HG03159 (cell line): ENCODE measurements at regions not wholly inside any gene's neighbourhood (a gene's known extent, or its start where the extent isn't known, plus 50 kb on each side); places are given as distances from the start of the nearest gene placed in this dataset.
"Not testable (repeated sequence)": the region's sequence is repeated elsewhere in the genome, so short reads cannot be mapped to it uniquely, and the experiment has no call there.

Source experiments
- ATAC-seq: cut with Tn5 transposase; IDR thresholded peaks from one replicate; pipeline ENCODE4 v1.9.1; 2021; ENCODE audit warnings: mild to moderate bottlenecking, moderate library complexity; ENCODE audit not compliant: unreplicated experiment

DNA sequence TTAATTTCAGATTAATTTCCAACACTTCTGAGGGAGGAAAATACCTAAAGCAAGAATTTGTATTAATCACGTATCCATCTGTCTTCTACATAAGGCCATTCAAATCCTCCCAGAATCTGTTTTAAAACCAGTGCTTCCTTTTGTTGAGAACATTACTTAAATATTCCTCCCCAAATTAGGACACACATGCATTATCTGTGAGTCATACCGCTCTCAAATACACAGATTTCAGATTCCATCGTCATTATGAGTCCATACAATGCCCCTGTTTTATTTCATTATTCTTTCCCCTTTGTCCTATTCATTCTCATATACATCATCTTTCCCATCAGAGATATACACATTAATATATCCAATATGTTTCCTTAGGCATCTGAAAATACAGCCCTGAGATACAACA lies 57.3 kb upstream of the PRSS12 start:
- no peak for ATAC-seq

DNA sequence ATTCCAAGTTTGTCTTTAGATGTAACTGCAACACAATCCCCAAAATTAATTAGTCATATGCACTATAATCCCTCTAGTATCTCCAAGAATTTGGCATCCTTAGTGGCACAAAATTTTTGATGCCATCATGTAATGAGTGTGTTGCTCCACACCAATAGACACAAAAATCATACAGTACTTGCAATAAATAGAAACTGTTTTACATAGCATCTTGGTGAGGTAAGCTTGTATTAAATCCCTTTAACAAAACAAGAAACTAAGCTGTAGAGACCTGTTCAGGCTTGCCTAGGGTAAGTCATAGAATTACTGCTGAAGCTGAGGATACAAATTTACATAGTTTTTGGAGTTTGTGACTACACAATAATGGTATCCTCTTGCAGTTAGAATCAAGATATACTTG lies 64.5 kb upstream of the PRSS12 start:
- no peak for ATAC-seq

DNA sequence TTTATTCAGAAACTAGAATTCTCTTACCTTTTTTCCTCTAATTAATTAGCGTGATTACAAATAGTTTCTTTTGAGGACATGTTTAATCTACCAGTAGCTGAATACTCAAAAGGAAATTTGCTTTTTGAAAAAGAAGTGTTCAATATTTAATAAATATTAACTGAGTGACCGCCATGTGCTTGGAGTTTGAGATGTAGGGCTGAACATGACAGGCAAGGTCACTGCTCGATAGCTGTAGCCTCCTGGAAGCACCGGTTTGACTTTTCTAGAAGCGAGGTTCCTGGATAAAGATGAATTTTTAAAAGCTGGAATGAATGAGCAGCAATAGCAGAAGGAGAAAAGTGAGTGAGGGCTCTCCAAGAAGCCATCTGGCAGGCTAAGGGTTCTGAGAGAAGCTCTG lies 65.0 kb upstream of the PRSS12 start:
- not testable (repeated sequence) for ATAC-seq

DNA sequence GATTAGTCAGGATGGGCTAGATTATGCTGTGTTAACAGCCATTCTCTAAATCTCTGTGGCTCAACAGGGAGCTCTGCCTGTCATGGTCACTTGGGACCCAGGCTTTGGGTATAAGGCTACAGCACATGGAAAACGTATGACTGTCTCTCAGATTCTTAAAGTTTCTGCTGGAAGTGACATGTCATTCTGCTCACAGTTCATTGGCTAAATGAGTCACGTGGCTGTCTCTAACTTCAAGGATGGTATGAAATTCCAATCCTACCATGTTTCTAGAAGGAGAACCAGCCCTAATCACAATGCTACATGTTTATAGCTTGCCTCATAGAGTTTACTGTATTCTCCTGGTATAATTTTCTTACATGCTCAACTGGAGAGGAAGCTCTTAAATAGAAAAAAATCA lies 65.6 kb upstream of the PRSS12 start:
- not testable (repeated sequence) for ATAC-seq

DNA sequence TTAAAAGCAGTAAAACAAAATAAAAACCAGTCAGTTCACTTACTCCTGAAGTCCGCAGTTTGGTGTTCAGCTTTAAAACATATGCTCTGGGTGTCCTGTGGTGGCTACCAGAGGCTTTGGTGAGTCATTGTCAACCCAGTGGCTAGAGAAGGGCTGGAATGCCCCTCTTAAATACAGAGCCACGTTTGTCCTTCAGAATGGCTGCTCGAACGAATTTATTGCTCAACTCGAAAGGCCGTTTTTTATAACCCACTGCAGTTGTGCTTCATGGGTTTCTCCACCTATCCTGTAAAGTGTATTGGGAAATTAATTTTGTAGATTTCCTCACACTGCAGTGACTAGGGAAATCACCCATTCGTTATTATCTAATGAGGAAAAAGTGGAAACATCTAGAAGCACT lies 66.8 kb upstream of the PRSS12 start:
- ATAC-seq, result not testable (repeated sequence)

DNA sequence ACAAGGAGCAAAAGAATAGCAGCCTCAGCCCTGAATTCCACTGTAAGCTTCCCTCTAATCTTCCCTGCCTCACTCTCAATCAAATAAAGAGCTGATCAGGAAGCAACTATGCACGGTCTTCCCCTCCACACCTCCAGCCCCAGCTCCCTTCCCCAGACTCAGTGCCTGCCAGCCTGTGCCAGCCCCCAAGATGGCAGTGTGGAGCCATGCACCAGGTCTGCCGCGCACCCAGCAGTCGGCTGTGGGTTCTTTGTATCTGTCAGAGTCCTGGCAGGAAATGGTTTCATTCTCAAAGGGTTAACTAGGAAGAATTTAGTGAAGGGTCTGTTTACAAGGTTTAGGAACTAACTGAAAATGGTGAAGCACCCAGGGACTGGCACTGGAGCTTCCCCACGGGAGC lies 71.3 kb upstream of the PRSS12 start:
- not testable (repeated sequence) for ATAC-seq

DNA sequence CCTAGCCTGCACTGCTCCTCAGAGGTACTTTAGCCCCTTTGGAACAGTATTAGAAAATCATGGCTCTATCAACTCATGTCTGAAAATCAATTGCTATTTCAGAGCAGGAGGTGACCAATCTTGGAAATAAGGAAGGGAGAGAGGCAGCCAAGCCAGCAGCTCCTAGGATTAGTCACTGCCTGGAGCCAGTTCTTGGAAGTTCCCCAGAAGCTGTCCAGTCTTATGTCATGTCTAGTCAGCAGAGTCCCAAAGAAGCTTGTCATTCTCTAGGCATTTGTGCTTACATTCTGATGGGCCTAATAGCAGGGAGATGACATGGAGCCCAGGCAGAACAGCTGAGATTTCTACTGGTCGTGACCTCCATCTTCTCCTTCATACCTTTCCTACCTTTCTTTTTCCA lies 76.1 kb upstream of the PRSS12 start:
- ATAC-seq, result not testable (repeated sequence)

DNA sequence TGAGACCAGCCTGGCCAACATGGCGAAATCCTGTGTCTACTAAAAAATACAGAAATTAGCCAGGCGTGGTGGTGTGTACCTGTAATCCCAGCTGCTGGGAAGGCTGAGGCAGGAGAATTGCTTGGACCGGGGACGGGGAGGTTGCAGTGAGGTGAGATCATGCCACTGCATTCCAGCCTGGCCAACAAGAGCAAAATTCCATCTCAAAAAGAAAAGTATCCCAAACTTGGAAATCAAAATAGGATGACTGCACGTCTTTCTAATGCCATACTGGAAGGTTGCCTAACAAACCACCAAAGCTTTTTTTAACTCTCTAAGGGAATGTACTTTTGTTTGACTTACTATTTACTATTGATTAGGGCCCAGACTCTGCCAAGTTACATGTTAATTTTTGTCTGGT lies 79.6 kb upstream of the PRSS12 start:
- ATAC-seq, result not testable (repeated sequence)

DNA sequence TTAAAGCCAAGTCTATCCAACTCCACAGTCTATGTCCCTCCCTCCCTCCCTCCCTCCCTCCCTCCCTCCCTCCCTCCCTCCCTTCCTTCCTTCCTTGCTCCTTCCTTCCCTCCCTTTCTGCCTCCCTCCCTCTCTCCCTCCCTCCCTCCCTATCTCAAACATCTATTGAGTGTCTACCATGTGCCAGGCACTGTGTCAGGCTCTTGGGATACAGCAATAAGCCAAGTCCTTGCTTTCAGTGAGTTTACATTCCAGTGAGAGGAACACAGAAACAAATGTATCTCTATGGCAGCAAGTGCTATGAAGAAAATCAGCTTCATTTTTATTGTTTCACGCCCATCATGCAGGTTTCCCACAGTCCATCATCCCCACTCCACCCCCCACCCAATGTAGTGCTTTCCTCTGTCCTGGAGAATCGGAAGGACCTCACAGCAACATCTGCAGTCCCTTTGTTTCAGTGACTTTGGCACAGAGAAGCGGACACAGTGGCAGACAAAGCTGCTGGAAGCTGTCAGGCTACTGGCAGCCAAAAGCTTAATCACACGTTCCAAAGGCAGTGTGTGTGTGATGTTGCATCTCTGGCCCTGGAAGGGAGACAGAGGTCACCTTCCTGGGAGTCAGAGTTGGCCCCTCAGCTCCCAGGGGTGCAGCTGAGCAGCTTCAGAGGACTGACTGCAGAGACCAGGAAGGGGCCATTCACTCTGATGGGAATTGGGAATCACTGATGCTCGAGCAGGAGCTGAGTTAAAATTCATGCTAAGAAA lies 81.0 kb upstream of the PRSS12 start:
- ATAC-seq, result not testable (repeated sequence)

DNA sequence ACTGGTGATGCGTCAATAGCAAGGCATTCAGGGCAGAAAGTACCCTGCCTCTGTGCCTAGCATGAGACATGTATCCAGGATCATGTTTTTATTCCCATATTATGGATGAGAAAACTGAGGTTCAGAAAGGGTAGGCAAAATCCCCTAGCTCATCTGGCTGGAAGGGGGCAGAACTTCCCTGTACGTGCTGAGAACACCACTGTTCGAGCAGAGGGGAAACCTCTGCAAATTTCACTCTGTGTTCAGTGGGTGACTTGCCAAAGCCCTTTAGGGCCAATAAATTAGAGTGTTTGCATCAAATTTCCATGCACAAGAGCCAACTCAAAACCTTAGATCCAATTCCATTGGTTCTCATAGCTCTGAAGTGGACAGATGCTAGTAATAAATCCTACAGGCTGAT lies 82.6 kb upstream of the PRSS12 start:
- not testable (repeated sequence) for ATAC-seq

DNA sequence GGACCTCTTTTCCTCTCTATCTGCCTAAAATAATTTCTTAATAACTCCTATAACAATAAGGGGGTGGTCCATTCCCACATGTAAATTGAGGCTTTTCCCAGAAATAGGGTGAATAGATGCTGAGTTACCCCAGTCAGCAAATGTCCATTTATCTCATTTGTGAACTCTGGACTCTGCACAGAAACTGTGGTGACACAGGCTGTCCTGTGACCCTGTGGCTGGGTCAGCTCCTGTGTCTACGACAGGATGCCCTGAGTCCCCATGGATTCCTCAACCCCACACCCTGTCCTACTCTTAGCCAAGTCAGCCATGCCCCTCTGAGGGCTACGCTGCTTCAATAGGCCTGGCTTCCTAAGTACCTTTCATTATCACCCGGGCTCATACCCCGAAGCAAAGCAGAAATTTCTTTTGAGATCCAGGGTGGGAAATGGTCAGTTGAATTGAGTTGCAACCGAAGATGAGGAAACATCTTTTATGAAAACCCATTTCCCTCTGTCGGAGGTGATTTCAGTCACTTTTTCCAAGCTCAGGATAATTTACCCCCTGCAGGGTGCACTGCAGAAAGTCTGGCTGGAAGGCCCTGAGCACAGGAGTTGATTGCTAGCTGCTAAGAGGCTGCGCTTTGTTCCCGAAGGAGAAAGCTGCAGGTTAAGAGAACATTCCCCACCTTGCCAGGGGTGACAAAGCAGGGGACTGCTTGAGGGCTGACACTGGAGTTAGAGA lies 89.5 kb upstream of the PRSS12 start:
- not testable (repeated sequence) for ATAC-seq

DNA sequence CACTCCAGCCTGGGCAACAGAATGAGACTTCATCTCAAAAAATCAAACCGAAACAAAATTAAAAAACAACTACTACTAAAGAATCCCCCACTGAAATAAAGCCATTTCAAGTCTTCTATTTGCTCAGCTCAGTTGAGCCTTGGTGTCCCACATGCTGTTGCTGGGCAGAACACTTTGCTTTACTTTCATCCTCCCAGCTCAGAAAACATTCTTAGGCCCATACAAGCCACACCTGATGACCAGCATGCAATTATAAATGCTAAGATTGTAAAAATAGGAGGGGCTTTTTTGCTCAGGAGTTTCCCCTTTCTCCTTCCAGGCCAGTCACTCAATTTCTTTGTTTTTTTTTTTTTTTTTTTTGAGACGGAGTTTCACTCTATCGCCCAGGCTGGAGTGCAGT lies 94.6 kb upstream of the PRSS12 start:
- not testable (repeated sequence) for ATAC-seq

DNA sequence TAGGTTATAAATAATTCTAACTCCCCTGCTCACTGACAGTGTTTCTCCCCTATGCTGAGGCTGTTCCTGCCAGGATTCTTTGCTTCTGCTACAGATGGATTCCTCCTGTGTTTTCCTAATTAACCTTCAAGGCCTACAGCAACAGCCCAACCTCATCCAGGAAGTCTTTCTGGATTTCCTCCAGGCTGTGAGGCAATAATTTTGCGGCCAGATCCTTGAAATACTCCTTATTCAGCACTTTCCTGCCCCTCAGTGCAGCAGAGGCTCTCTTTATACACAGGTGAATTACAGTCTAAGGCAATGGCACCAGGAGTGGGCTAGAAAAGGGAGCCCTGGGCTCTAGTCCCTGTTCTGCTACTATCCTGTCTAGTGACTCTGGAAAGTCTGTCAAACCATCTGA lies 102.1 kb upstream of the PRSS12 start:
- not testable (repeated sequence) for ATAC-seq

DNA sequence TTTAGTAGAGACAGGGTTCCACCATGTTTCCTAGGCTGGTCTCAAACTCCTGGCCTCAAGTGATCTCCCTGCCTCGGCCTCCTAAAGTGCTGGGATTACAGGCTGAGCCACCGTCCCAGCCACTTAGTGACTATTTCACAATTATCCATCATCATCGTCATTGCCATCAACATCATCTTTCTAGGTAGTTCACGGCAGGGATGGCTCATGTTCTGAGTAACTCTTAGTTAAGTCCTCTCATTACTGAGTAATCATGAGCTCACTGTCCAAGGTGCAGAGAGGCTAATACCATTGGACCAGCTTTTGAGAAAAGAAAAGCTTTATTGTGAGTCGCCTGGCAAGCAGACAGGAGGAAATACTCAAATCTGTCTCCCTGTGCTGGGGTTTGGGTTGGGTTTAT lies 108.6 kb upstream of the PRSS12 start:
- not testable (repeated sequence) for ATAC-seq

DNA sequence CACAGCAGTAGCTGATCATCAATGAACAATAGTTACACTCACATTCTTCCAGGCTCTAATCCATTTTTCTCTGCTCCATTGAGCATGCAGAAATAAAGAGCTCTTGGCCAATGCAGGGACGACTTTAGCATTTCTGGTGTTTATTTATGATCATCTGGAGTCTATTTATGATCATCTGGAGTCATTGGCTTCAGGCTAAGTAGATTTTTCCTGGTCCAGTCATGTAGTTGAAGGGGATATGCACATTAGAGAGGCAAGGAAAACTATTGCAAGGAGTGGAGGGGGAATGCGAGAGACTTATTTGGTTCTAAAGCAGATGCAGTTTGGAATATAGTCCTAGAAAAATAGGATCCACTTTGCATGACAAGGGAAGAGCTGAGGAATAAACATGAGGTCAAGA lies 113.0 kb upstream of the PRSS12 start:
- not testable (repeated sequence) for ATAC-seq

DNA sequence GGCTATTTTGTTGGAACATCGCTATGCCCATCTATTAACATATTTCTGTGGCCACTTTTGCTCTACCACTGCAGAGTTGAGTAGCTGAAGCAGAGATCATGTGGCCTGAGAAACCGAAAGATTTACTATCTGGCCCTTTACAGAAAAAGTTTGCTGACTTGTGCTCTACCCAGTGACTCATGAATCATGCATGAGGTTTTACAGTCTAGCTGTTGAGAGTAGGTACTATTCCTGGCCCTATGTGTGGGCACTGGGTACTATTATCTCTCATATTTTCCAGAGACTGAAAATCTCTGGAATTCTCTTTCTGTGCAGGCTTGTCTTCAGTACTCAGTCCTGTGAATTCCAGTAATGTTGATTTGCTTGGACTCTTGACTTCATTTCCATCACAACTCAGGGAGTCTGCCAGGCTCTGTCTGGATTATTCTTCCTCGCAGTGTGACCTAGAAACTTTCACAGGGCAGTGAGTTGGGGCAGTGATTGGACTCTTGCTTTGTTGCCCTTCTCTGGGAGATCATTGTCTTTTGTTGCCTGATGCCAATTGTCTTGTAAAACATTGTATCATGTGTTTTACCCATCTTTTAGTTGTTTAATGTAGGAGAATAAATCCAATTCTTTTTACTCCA lies 121.3 kb upstream of the PRSS12 start:
- not testable (repeated sequence) for ATAC-seq

DNA sequence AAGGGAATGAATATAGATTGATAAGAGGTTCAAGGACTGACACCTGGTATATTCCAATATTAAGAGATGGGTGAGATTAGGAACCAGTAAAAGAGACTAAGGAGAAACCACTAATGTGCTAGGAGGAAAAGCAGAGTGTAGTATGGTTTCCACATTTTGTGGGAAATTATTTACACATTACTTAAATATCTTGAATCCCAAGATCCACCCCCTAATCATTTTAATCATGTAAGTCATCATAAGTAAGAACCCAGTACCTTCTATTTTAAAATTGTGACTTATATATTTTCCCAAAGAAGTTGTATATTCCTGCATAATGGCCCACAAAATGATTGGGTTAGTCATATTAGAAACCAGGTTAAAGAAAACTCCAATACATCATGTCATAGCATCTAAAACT lies 122.0 kb upstream of the PRSS12 start:
- not testable (repeated sequence) for ATAC-seq

DNA sequence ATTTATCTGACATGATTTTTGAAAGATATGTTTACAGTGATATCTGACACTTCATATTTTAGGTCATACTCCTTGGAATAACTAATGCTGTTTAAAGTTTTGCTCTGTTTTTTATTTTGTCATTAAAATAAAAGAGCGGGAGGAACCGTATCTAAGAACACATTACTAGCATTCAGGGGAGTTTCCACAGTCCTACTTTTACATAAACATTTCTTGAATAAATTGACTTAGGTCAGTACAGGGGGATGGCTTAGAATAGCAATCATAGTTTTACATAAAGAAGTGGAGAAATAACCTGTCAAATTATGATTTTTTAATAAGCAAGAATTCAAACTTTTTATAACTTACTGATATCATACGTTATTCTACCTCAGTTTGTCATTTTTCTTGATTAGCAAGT lies 123.1 kb upstream of the PRSS12 start:
- ATAC-seq, result not testable (repeated sequence)

DNA sequence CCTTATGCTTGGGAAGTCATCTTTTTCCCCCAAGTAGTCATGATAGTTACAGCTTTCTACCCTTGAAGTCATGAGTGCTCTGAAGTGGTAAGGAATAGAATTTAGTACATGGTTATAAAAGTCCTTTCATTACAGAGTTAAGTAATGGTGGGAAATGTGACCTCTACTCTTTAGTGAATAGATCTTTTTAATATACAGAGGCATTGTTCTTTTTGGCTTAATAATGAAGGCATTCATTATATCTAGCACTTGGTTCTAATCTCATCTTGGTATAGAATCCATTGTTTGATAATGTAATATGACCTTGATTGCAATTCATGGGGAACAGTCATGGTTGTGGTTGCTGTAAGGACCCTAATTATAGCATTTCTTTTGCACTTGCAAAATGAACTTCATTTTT lies 125.0 kb upstream of the PRSS12 start:
- not testable (repeated sequence) for ATAC-seq

DNA sequence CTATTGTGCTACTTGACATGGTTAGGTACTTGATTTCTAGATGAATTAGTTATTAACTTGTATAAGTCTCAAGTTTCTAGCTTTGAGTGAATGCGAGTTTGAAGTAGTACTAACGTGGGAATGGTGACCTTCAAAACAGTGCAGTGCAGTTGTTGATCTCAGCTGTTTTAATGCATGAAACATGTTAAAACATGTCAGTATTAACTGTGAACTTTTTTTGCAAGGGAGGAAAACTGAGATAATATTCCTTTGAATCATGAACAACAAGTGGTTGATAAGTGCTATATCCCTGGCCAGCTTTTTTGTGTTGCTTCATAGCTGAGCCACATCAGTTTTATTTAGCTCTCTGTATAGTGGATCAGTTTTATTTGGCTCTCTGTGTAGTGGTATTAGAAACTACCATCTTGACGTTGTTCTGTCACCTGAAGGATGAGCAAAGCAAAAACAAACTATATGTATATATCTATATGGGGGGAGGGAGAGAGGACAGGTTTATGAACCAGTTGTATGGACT lies 133.1 kb upstream of the PRSS12 start:
- not testable (repeated sequence) for ATAC-seq

DNA sequence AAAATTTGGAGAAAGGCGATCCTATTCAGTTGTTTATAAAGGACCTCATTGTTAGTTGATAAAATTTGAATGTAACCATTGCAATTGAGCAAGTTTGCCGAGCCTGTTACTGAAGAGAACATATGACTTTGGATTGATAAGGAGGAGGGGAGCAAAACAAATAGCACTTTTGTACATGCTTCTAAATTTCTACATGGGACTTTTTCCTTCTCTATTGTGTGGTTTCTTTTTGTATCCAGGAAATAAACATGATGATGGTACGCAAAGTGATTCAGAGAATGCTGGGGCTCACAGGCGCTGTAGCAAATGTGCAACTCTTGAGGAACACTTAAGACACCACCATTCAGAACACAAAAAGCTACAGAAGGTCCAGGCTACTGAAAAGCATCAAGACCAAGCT lies 140.2 kb upstream of the PRSS12 start:
- ATAC-seq, result not testable (repeated sequence)

DNA sequence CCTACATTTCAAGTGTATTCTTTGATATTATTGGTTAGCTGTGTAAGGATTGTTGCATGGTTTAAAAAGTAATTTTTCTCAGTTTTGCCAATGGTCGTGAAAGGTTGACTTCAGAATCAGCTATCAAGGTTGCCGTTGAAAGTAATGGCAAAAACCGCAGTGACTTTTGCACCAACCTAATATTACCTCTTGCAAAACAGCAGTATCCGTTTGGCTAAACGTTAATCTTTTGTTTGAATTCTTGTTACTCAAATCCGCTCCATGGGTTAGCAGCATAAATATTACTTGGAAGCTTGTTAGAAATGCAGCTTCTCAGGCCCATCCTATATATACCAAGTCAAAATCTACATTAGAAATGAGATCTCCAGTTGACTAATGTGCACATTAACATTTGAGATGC lies 141.6 kb upstream of the PRSS12 start:
- not testable (repeated sequence) for ATAC-seq
